DND-41 (cell line): ENCODE measurements at regions not wholly inside any gene's neighbourhood (a gene's known extent, or its start where the extent isn't known, plus 50 kb on each side); places are given as distances from the start of the nearest gene placed in this dataset.

Experiments used
- ATAC-seq: fragments of 200-7000 bp; cut with Tn5 transposase; 3 replicates; pipeline ENCODE4 v1.9.1; 2021; ENCODE audit warnings: low read depth; ENCODE audit not compliant: insufficient read depth
- DNase-seq: peaks from one replicate; pipeline ENCODE4 v3.0.0-alpha.2; 2020
- H2AFZ ChIP-seq: 2 replicates; pipeline ENCODE4 v1.6.0; 2012; ENCODE audit warnings: low read depth, low read length
- H3K27ac ChIP-seq: 2 replicates; pipeline ENCODE4 v1.5.1; 2012; ENCODE audit warnings: low read length, inconsistent platforms
- H3K27me3 ChIP-seq: fragments of 200-600 bp; sonication (generic); 2 replicates; pipeline ENCODE4 v1.6.0; 2012; ENCODE audit warnings: low read length, mild to moderate bottlenecking, inconsistent platforms; ENCODE audit not compliant: insufficient read depth, poor library complexity
- H3K36me3 ChIP-seq: 2 replicates; pipeline ENCODE4 v1.5.1; 2012; ENCODE audit warnings: low read length, inconsistent platforms; ENCODE audit not compliant: insufficient read depth
- H3K4me1 ChIP-seq: 2 replicates; pipeline ENCODE4 v1.5.1; 2012; ENCODE audit warnings: mild to moderate bottlenecking, low read length; ENCODE audit not compliant: insufficient read depth
- H3K4me2 ChIP-seq: 2 replicates; pipeline ENCODE4 v1.6.0; 2012; ENCODE audit warnings: mild to moderate bottlenecking, moderate library complexity, low read length, inconsistent platforms; ENCODE audit not compliant: insufficient read depth
- H3K4me3 ChIP-seq, 2 experiments: fragments of 200-600 bp in 1 of 2; shearing (Covaris generic) in 1 of 2; 2 replicates each; pipeline ENCODE4 v1.5.1; 2012 to 2016; ENCODE audit warnings: inconsistent platforms in 2 of 2, low read length in 2 of 2, mild to moderate bottlenecking in 2 of 2, low read depth in 1 of 2, moderate library complexity in 1 of 2
- H3K79me2 ChIP-seq: 2 replicates; pipeline ENCODE4 v1.6.0; 2012; ENCODE audit warnings: low read length, inconsistent platforms; ENCODE audit not compliant: insufficient read depth
- H3K9ac ChIP-seq: 2 replicates; pipeline ENCODE4 v1.6.0; 2012; ENCODE audit warnings: low read depth, mild to moderate bottlenecking, inconsistent platforms, low read length, moderate library complexity
- H3K9me3 ChIP-seq: 2 replicates; pipeline ENCODE4 v1.5.1; 2012; ENCODE audit warnings: low read length, moderate library complexity, mild to moderate bottlenecking, inconsistent platforms; ENCODE audit not compliant: insufficient read depth, severe bottlenecking
- H4K20me1 ChIP-seq: 2 replicates; pipeline ENCODE4 v1.6.0; 2012; ENCODE audit warnings: low read length; ENCODE audit not compliant: insufficient read depth
- CTCF ChIP-seq: IDR thresholded peaks from 2 replicates; pipeline ENCODE4 v1.5.1; 2012; ENCODE audit warnings: borderline replicate concordance, low read length, moderate library complexity, mild to moderate bottlenecking; ENCODE audit not compliant: poor library complexity, severe bottlenecking; ENCODE audit errors: extremely low read depth
- EZH2 ChIP-seq: IDR thresholded peaks from 3 replicates; pipeline ENCODE4 v1.6.1; 2012; ENCODE audit warnings: borderline replicate concordance, low read depth, mild to moderate bottlenecking, moderate library complexity, low read length, inconsistent platforms; ENCODE audit not compliant: severe bottlenecking

- H3K4me1 ChIP-seq = no peaks in the 10 kb centered on the region
Measured at GRCh38 chr9:126229501-126229900, 97.1 kb upstream of the MVB12B start.

GRCh38 chr9:126230692-126231091 lies 95.9 kb upstream of the MVB12B start:
- no peak for TF ChIP-seq EZH2
- TF ChIP-seq CTCF = no peak
- Histone ChIP-seq H3K27me3 (no peaks in the 10 kb centered on the region), H4K20me1 (0 out of 2 replicates have a peak, but pooled peaks cover 4% of the 10 kb centered on the region), H3K9me3 (no peaks in the 10 kb centered on the region), H3K27ac (no peak overlapping the region), H2AFZ (no peak overlapping the region), H3K79me2 (no peaks in the 10 kb centered on the region), H3K9ac (no peak overlapping the region), H3K36me3 (no peaks in the 10 kb centered on the region), H3K4me1 (no peaks in the 10 kb centered on the region), H3K4me3 (no peak overlapping the region), H3K4me2 (no peak overlapping the region)
- ATAC-seq (no peak), DNase-seq (no peak)

More at GRCh38 chr9:126229501-126229900, 97.1 kb upstream of the MVB12B start:
- ATAC-seq = no peak
- Histone ChIP-seq H3K36me3 (no peaks in the 10 kb centered on the region), H3K79me2 (no peaks in the 10 kb centered on the region), H3K9ac (no peak overlapping the region), H3K27ac (no peak overlapping the region), H3K9me3 (no peaks in the 10 kb centered on the region), H3K27me3 (no peaks in the 10 kb centered on the region), H2AFZ (no peak overlapping the region), H4K20me1 (0 out of 2 replicates have a peak, but pooled peaks cover 4% of the 10 kb centered on the region), H3K4me2 (no peak overlapping the region), H3K4me3 (no peak overlapping the region)
- no peak for DNase-seq
- no peak for TF ChIP-seq EZH2
- TF ChIP-seq CTCF = no peak

GRCh38 chr9:126232461-126232860 lies 94.2 kb upstream of the MVB12B start:
- no peaks in the 10 kb centered on the region for H3K4me1 ChIP-seq
- H3K9ac ChIP-seq = no peak overlapping the region
- no peak for TF ChIP-seq EZH2
- no peak for TF ChIP-seq CTCF
- ATAC-seq (no peak), DNase-seq (no peak)
- H4K20me1 ChIP-seq = 0 out of 2 replicates have a peak, but pooled peaks cover 4% of the 10 kb centered on the region
- no peak overlapping the region for H3K27ac ChIP-seq
- no peaks in the 10 kb centered on the region for H3K27me3 ChIP-seq
- no peak overlapping the region for H2AFZ ChIP-seq
- no peak overlapping the region for H3K4me2 ChIP-seq
- no peaks in the 10 kb centered on the region for H3K79me2 ChIP-seq
- H3K4me3 ChIP-seq = no peak overlapping the region
- H3K9me3 ChIP-seq = no peaks in the 10 kb centered on the region
- no peaks in the 10 kb centered on the region for H3K36me3 ChIP-seq

GRCh38 chr9:126233175-126233574 lies 93.5 kb upstream of the MVB12B start:
- Histone ChIP-seq H3K9ac (no peak overlapping the region), H3K4me2 (no peak overlapping the region), H3K27ac (no peak overlapping the region), H3K79me2 (no peaks in the 10 kb centered on the region), H2AFZ (no peak overlapping the region), H3K27me3 (no peaks in the 10 kb centered on the region), H3K36me3 (no peaks in the 10 kb centered on the region), H3K9me3 (no peaks in the 10 kb centered on the region), H3K4me1 (no peaks in the 10 kb centered on the region), H4K20me1 (0 out of 2 replicates have a peak, but pooled peaks cover 4% of the 10 kb centered on the region), H3K4me3 (no peak overlapping the region)
- DNase-seq (no peak), ATAC-seq (no peak)
- TF ChIP-seq EZH2 = no peak
- TF ChIP-seq CTCF = no peak
